Heart right ventricle (tissue), 16 donors: ENCODE measurements at regions not wholly inside any gene's neighbourhood (a gene's known extent, or its start where the extent isn't known, plus 50 kb on each side); places are given as distances from the start of the nearest gene placed in this dataset.

Source experiments
- ATAC-seq, 8 donors: fragments of 200-7000 bp; cut with Tn5 transposase; one replicate each; pipeline ENCODE4 v1.9.1; 2020; ENCODE audit warnings: mild to moderate bottlenecking in 8 of 8, moderate library complexity in 8 of 8, moderate number of reproducible peaks in 1 of 8
- DNase-seq, 2 donors: peaks; one replicate each; pipeline ENCODE4 v3.0.0-alpha.2; 2020
- H3K27ac ChIP-seq, 10 donors: fragments of 200-600 bp; sonication (generic) in 2 of 10; one replicate each; pipeline versions ENCODE4 v1.5.0 to v1.8.0; 2020 to 2022; ENCODE audit warnings: mild to moderate bottlenecking in 3 of 10
- H3K27me3 ChIP-seq, 7 donors: fragments of 200-600 bp; one replicate each; pipeline ENCODE4 v1.8.0; 2021 to 2022; ENCODE audit warnings: mild to moderate bottlenecking in 2 of 7
- H3K36me3 ChIP-seq, 9 donors: fragments of 200-600 bp; sonication (generic) in 1 of 9; one replicate each; pipeline versions ENCODE4 v1.5.0 to v1.8.0; 2020 to 2022; ENCODE audit warnings: mild to moderate bottlenecking in 2 of 9
- H3K4me1 ChIP-seq, 9 donors: fragments of 200-600 bp; sonication (generic) in 1 of 9; one replicate each; pipeline versions ENCODE4 v1.5.0 to v1.8.0; 2020 to 2022; ENCODE audit warnings: mild to moderate bottlenecking in 4 of 9
- H3K4me3 ChIP-seq, 10 donors: fragments of 200-600 bp; sonication (generic) in 2 of 10; one replicate each; pipeline versions ENCODE4 v1.5.0 to v1.8.0; 2020 to 2022; ENCODE audit warnings: mild to moderate bottlenecking in 7 of 10, moderate library complexity in 2 of 10
- H3K9me3 ChIP-seq, 11 donors: fragments of 200-600 bp in 10 of 11; sonication (generic) in 2 of 11; one replicate each; pipeline versions ENCODE4 v1.5.0 to v1.8.0; 2013 to 2022; ENCODE audit warnings: mild to moderate bottlenecking in 2 of 11, control low read depth in 1 of 11, moderate library complexity in 1 of 11
- CTCF ChIP-seq, 9 donors: fragments of 200-600 bp; sonication (generic) in 2 of 9; IDR thresholded peaks; one replicate each; pipeline versions ENCODE4 v1.5.0 to v1.8.0; 2021 to 2022; ENCODE audit warnings: antibody characterized with exemption in 9 of 9, mild to moderate bottlenecking in 5 of 9, moderate library complexity in 1 of 9
- WGBS, 2 donors: extraction: QIAGEN DNeasy Blood & Tissue Kit; methylation state at CpG; one replicate each; pipeline ENCODE4 v1.1.7; 2013; ENCODE audit warnings: inconsistent platforms in 1 of 2; 5-methylcytosine and 5-hydroxymethylcytosine counted together
- intact Hi-C, 10 donors: fragments of 100-400 bp; cut with DNase I; formaldehyde crosslinking; loops; one replicate each; pipeline versions ENCODE4 v1.11.1 to v1.14.2; 2022
- donor health status: Arrhythmogenic right ventricular cardiomyopathy.
- donor health status: ischemic (EF 13 %, LVEDD 7.1; RV severe dilation, severe dysfunction).
- donor health status: healthy with polysubstance abuse.
- donor health status: DM: no; HTN: yes; CAD: no.
- donor health status: DM: no; HTN: no; CAD: no.
- donor health status: ischemic (EF 25% LVEDD 6.9; RV normal size, moderate dysfunction).
- donor health status: ischemic (EF 25% LVEDD 5.7; RV mildly dilated, moderate dysfunction).
- donor health status: healthy.
- donor health status: DM: yes; HTN: yes; CAD: no.
- donor health status: Ischemic cardiomyopathy.
- donor health status: ischemic (EF 35%, LVEDD 5.7; RV mildly dilated, moderate dysfunction).
- donor health status: nonischemic (EF 11% LVEDD 7.7; RV severe dilation, severe dysfunction).
- donor health status: DM: yes; HTN: yes; CAD: no.
- donor health status: PGD.
- donor health status: ischemic (EF 29% LVEDD 5.4; RV normal size, mild dysfunction).
- donor health status: nonischemic (EF 23%, LVEDD 6.1; RV moderate dilation, normal function).

- TF ChIP-seq CTCF (IDR thresholded peaks at IDR 0.05) = no peak
- intact Hi-C loops = no loop called here
- no peaks in the 10 kb centered on the region for H3K27me3 ChIP-seq
- no peaks in the 10 kb centered on the region for H3K36me3 ChIP-seq
- H3K9me3 ChIP-seq = peaks cover 0 to 14% (median 0%) of the 10 kb centered on the region in 11 donors
- DNase-seq (no peak), ATAC-seq (no peak)
- 66 to 67% methylated on average over 5 of the region's 5 CpGs for WGBS, 2 donors
- H3K4me3 ChIP-seq = no peak overlapping the region
- H3K27ac ChIP-seq = no peak overlapping the region
- H3K4me1 ChIP-seq = peaks cover 0 to 9% (median 0%) of the 10 kb centered on the region in 9 donors
Observed at GRCh38 chr3:72060447-72061034, 275.6 kb upstream of the PROK2 start.

GRCh38 chr3:72058493-72059081 lies 273.6 kb upstream of the PROK2 start:
- no peaks in the 10 kb centered on the region for H3K36me3 ChIP-seq
- peak; percentile 44 to 95 (median 84) for ATAC-seq
- intact Hi-C loops = loop anchor here in 1 of 10 donors (10.0 kb wide), 1 partner anchor 436 kb away; no protein-coding TSS in a partner anchor
- H3K27me3 ChIP-seq = no peaks in the 10 kb centered on the region
- peaks cover 0 to 6% (median 0%) of the 10 kb centered on the region in 11 donors for H3K9me3 ChIP-seq
- no peak overlapping the region for H3K27ac ChIP-seq
- 50 to 71% methylated on average over 9 of the region's 9 CpGs for WGBS, 2 donors
- no peak overlapping the region for H3K4me3 ChIP-seq
- TF ChIP-seq CTCF (IDR thresholded peaks at IDR 0.05) = no peak
- peaks cover 0 to 9% (median 0%) of the 10 kb centered on the region in 9 donors for H3K4me1 ChIP-seq
- peak; percentile 30 to 56 for DNase-seq

- no peaks in the 10 kb centered on the region for H3K9me3 ChIP-seq
- 94% methylated on average over 1 of the region's 1 CpG for WGBS, 2 donors
- no peaks in the 10 kb centered on the region for H3K27me3 ChIP-seq
- H3K4me1 ChIP-seq = peaks cover 0 to 9% (median 0%) of the 10 kb centered on the region in 9 donors
- no peak for DNase-seq
- H3K36me3 ChIP-seq = no peaks in the 10 kb centered on the region
- ATAC-seq = no peak
- H3K4me3 ChIP-seq = no peak overlapping the region
- H3K27ac ChIP-seq = no peak overlapping the region
- intact Hi-C loops = loop anchor here in 1 of 10 donors (10.0 kb wide), 1 partner anchor 439 kb away; no protein-coding TSS in a partner anchor
- TF ChIP-seq CTCF (IDR thresholded peaks at IDR 0.05) = no peak
Observed at GRCh38 chr3:72055436-72055835, 270.5 kb upstream of the PROK2 start.

- intact Hi-C loops = loop anchor here in 1 of 10 donors (10.0 kb wide), 1 partner anchor 440 kb away; no protein-coding TSS in a partner anchor
- Histone ChIP-seq H3K27ac (no peak overlapping the region), H3K27me3 (no peaks in the 10 kb centered on the region), H3K36me3 (no peaks in the 10 kb centered on the region), H3K4me1 (peaks cover 0 to 9% (median 0%) of the 10 kb centered on the region in 9 donors), H3K4me3 (no peak overlapping the region), H3K9me3 (no peaks in the 10 kb centered on the region)
- WGBS, 2 donors = 97 to 98% methylated on average over 1 of the region's 1 CpG
- no peak for TF ChIP-seq CTCF (IDR thresholded peaks at IDR 0.05)
- no peak for ATAC-seq
- DNase-seq = no peak
Observed at GRCh38 chr3:72054976-72055375, 270.0 kb upstream of the PROK2 start.
